ENCODE measurements at regions not wholly inside any gene's neighbourhood (a gene's known extent, or its start where the extent isn't known, plus 50 kb on each side); places are given as distances from the start of the nearest gene placed in this dataset.

- TF ChIP-seq CTCF (IDR thresholded peaks at IDR 0.05) = no peak
- TF ChIP-seq EP300 (IDR thresholded peaks at IDR 0.05) = no peak
- TF ChIP-seq POLR2A (IDR thresholded peaks at IDR 0.05) = no peak
- Histone ChIP-seq H3K27ac (no peak overlapping the region), H3K36me3 (no peaks in the 10 kb centered on the region), H3K9me3 (no peaks in the 10 kb centered on the region), H3K4me3 (no peak overlapping the region), H3K4me1 (no peaks in the 10 kb centered on the region), H3K27me3 (no peaks in the 10 kb centered on the region)
- 76 to 85% methylated on average over 9 of the region's 9 CpGs for WGBS, 2 donors
- DNase-seq (ENCODE audit: low spot score in 2 of 2) = no peak
Observed at GRCh38 chr11:70866834-70867233, 385.5 kb downstream of the SHANK2 start.

- no peaks in the 10 kb centered on the region for H3K36me3 ChIP-seq
Observed at GRCh38 chr11:70867281-70868047, 384.9 kb downstream of the SHANK2 start.

GRCh38 chr11:70868341-70868885 is 384.0 kb downstream of the SHANK2 start:
- no peaks in the 10 kb centered on the region for H3K27me3 ChIP-seq

More at GRCh38 chr11:70867281-70868047, 384.9 kb downstream of the SHANK2 start:
- no peak overlapping the region for H3K4me3 ChIP-seq
- no peaks in the 10 kb centered on the region for H3K27me3 ChIP-seq
- WGBS, 2 donors = 58 to 67% methylated on average over 19 to 24 of the region's 25 CpGs
- H3K9me3 ChIP-seq = no peaks in the 10 kb centered on the region
- DNase-seq (ENCODE audit: low spot score in 2 of 2) = no peak
- H3K4me1 ChIP-seq = no peaks in the 10 kb centered on the region
- no peak overlapping the region for H3K27ac ChIP-seq
- TF ChIP-seq POLR2A (IDR thresholded peaks at IDR 0.05) = no peak
- no peak for TF ChIP-seq EP300 (IDR thresholded peaks at IDR 0.05)
- TF ChIP-seq CTCF (IDR thresholded peaks at IDR 0.05) = no peak

GRCh38 chr11:70869054-70869453 is 383.3 kb downstream of the SHANK2 start:
- TF ChIP-seq POLR2A (IDR thresholded peaks at IDR 0.05) = no peak
- no peak for TF ChIP-seq EP300 (IDR thresholded peaks at IDR 0.05)
- no peak for TF ChIP-seq CTCF (IDR thresholded peaks at IDR 0.05)
- no peak for DNase-seq (ENCODE audit: low spot score in 2 of 2)
- WGBS, 2 donors = 59 to 88% methylated on average over 10 of the region's 10 CpGs
- H3K36me3 ChIP-seq = no peaks in the 10 kb centered on the region
- no peaks in the 10 kb centered on the region for H3K9me3 ChIP-seq
- H3K4me3 ChIP-seq = no peak overlapping the region
- no peaks in the 10 kb centered on the region for H3K4me1 ChIP-seq
- H3K27me3 ChIP-seq = no peaks in the 10 kb centered on the region
- no peak overlapping the region for H3K27ac ChIP-seq

More at GRCh38 chr11:70868341-70868885, 384.0 kb downstream of the SHANK2 start:
- Histone ChIP-seq H3K4me1 (no peaks in the 10 kb centered on the region), H3K4me3 (no peak overlapping the region), H3K36me3 (no peaks in the 10 kb centered on the region), H3K27ac (no peak overlapping the region), H3K9me3 (no peaks in the 10 kb centered on the region)
- 79 to 88% methylated on average over 6 to 8 of the region's 8 CpGs for WGBS, 2 donors
- TF ChIP-seq CTCF (IDR thresholded peaks at IDR 0.05) = no peak
- no peak for TF ChIP-seq EP300 (IDR thresholded peaks at IDR 0.05)
- TF ChIP-seq POLR2A (IDR thresholded peaks at IDR 0.05) = no peak
- DNase-seq (ENCODE audit: low spot score in 2 of 2) = no peak

- Histone ChIP-seq H3K4me3 (no peak overlapping the region), H3K4me1 (no peaks in the 10 kb centered on the region), H3K36me3 (no peaks in the 10 kb centered on the region), H3K27me3 (no peaks in the 10 kb centered on the region), H3K27ac (no peak overlapping the region), H3K9me3 (no peaks in the 10 kb centered on the region)
- 73 to 75% methylated on average over 12 of the region's 12 CpGs for WGBS, 2 donors
- TF ChIP-seq POLR2A (IDR thresholded peaks at IDR 0.05) (no peak), CTCF (IDR thresholded peaks at IDR 0.05) (no peak), EP300 (IDR thresholded peaks at IDR 0.05) (no peak)
- no peak for DNase-seq (ENCODE audit: low spot score in 2 of 2)
Observed at GRCh38 chr11:70871881-70872280, 380.5 kb downstream of the SHANK2 start.
